ENCODE measurements at regions not wholly inside any gene's neighbourhood (a gene's known extent, or its start where the extent isn't known, plus 50 kb on each side); places are given as distances from the start of the nearest gene placed in this dataset.

DNA sequence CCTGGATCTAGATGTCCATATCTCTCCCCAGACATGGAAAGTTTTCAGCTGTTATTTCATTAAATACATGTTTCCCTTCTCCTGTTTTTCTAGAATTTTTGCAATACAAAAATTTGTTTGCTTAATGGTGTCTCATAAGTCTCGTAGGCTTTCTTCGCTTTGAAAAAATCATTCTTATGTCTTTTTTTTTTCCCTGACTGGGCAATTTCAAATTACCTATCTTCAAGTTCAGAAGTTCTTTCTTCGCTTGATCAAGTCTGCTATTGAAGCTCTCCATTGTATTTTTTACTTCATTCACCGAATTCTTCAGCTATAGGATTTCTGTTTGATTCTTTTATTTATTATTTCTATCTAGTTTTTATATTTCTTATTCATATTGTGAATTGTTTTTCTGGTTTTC is 130.2 kb upstream of the WSCD2 start:
- no peak for DNase-seq (ENCODE audit: low read depth in 1 of 2, low spot score in 1 of 2)
- Histone ChIP-seq H3K27me3 (ENCODE audit: insufficient read depth, poor library complexity, severe bottlenecking) (peaks cover 5% of the 10 kb centered on the region), H3K4me3 (replicated peaks; ENCODE audit: insufficient read depth, low read length) (no peak overlapping the region), H3K27ac (replicated peaks) (no peak overlapping the region)
- TF ChIP-seq GABPA (IDR thresholded peaks at IDR 0.05; ENCODE audit: low read depth) (no peak), SPI1 (IDR thresholded peaks at IDR 0.05; ENCODE audit: borderline replicate concordance, low read depth) (no peak), POLR2AphosphoS5 (IDR thresholded peaks at IDR 0.05; ENCODE audit: low read depth) (no peak)
- TF ChIP-seq, protein P1, sequence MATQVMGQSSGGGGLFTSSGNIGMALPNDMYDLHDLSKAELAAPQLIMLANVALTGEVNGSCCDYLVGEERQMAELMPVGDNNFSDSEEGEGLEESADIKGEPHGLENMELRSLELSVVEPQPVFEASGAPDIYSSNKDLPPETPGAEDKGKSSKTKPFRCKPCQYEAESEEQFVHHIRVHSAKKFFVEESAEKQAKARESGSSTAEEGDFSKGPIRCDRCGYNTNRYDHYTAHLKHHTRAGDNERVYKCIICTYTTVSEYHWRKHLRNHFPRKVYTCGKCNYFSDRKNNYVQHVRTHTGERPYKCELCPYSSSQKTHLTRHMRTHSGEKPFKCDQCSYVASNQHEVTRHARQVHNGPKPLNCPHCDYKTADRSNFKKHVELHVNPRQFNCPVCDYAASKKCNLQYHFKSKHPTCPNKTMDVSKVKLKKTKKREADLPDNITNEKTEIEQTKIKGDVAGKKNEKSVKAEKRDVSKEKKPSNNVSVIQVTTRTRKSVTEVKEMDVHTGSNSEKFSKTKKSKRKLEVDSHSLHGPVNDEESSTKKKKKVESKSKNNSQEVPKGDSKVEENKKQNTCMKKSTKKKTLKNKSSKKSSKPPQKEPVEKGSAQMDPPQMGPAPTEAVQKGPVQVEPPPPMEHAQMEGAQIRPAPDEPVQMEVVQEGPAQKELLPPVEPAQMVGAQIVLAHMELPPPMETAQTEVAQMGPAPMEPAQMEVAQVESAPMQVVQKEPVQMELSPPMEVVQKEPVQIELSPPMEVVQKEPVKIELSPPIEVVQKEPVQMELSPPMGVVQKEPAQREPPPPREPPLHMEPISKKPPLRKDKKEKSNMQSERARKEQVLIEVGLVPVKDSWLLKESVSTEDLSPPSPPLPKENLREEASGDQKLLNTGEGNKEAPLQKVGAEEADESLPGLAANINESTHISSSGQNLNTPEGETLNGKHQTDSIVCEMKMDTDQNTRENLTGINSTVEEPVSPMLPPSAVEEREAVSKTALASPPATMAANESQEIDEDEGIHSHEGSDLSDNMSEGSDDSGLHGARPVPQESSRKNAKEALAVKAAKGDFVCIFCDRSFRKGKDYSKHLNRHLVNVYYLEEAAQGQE (IDR thresholded peaks at IDR 0.05; ENCODE audit: insufficient replicate concordance, low read depth) = no peak
- TF ChIP-seq, protein P2, sequence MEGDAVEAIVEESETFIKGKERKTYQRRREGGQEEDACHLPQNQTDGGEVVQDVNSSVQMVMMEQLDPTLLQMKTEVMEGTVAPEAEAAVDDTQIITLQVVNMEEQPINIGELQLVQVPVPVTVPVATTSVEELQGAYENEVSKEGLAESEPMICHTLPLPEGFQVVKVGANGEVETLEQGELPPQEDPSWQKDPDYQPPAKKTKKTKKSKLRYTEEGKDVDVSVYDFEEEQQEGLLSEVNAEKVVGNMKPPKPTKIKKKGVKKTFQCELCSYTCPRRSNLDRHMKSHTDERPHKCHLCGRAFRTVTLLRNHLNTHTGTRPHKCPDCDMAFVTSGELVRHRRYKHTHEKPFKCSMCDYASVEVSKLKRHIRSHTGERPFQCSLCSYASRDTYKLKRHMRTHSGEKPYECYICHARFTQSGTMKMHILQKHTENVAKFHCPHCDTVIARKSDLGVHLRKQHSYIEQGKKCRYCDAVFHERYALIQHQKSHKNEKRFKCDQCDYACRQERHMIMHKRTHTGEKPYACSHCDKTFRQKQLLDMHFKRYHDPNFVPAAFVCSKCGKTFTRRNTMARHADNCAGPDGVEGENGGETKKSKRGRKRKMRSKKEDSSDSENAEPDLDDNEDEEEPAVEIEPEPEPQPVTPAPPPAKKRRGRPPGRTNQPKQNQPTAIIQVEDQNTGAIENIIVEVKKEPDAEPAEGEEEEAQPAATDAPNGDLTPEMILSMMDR (IDR thresholded peaks at IDR 0.05; ENCODE audit: insufficient read depth, low read length) = no peak

DNA sequence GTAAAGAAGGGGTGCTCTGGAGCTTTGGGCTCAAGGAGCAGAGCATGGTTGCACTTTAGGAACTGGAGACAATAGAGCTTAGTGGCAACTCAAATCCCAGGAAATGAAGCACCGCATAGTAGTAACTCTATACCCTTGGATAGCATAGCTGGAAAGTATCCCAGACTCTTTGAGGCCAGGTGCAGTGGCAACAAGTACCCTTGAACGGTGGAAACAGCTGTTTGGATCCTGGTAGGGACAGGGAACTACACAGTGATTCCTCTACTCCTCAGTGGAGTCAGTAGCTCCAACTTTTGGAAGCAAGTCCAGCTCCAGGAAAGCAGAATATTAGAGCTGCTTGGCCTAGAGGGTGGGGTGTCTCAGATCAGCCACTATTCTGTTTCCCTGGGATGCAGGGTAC is 129.0 kb upstream of the WSCD2 start:
- H3K4me3 ChIP-seq (replicated peaks; ENCODE audit: insufficient read depth, low read length) = no peak overlapping the region
- H3K27ac ChIP-seq (replicated peaks) = no peak overlapping the region
- H3K27me3 ChIP-seq (ENCODE audit: insufficient read depth, poor library complexity, severe bottlenecking) = peaks cover 2% of the 10 kb centered on the region
- DNase-seq (ENCODE audit: low read depth in 1 of 2, low spot score in 1 of 2) = no peak
- TF ChIP-seq SPI1 (IDR thresholded peaks at IDR 0.05; ENCODE audit: borderline replicate concordance, low read depth) (no peak), GABPA (IDR thresholded peaks at IDR 0.05; ENCODE audit: low read depth) (no peak), POLR2AphosphoS5 (IDR thresholded peaks at IDR 0.05; ENCODE audit: low read depth) (no peak)
- TF ChIP-seq, protein P1 (IDR thresholded peaks at IDR 0.05; ENCODE audit: insufficient replicate concordance, low read depth) = no peak
- TF ChIP-seq, protein P2 (IDR thresholded peaks at IDR 0.05; ENCODE audit: insufficient read depth, low read length) = no peak

DNA sequence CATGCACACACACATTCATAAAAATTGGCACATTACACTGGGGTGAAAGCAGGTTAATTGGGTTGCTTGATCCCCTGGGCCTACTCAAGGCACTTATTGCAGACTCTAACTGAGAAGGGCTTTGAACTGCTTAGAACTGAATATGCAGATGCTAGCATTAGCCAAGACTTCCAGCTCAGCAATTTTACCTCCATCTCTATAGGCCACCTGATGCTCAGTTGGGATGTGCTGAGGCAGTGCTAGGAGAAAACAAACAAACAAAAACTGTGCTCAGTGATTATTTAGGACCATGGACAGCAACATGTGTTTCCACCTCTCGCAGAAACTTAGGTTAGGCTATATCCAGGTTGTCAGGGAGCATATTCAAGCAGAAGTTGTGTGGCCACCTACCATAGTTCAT is 124.8 kb upstream of the WSCD2 start:
- no peak for DNase-seq (ENCODE audit: low read depth in 1 of 2, low spot score in 1 of 2)
- Histone ChIP-seq H3K4me3 (replicated peaks; ENCODE audit: insufficient read depth, low read length) (no peak overlapping the region), H3K27me3 (ENCODE audit: insufficient read depth, poor library complexity, severe bottlenecking) (no peaks in the 10 kb centered on the region), H3K27ac (replicated peaks) (no peak overlapping the region)
- TF ChIP-seq SPI1 (IDR thresholded peaks at IDR 0.05; ENCODE audit: borderline replicate concordance, low read depth) (no peak), GABPA (IDR thresholded peaks at IDR 0.05; ENCODE audit: low read depth) (no peak)
- TF ChIP-seq, protein P1 (IDR thresholded peaks at IDR 0.05; ENCODE audit: insufficient replicate concordance, low read depth) = peak; percentile 97
- TF ChIP-seq, protein P2 (IDR thresholded peaks at IDR 0.05; ENCODE audit: insufficient read depth, low read length) = no peak
